Right lobe of liver (tissue), 4 donors: ENCODE measurements at regions not wholly inside any gene's neighbourhood (a gene's known extent, or its start where the extent isn't known, plus 50 kb on each side); places are given as distances from the start of the nearest gene placed in this dataset.

Source experiments
- CTCF ChIP-seq, 4 donors: fragments of 200-600 bp in 3 of 4; fragments of 450-650 bp in 1 of 4; IDR thresholded peaks; one replicate each; pipeline versions ENCODE4 v1.5.1 to v1.8.0; 2016 to 2022; ENCODE audit warnings: antibody characterized with exemption in 4 of 4, mild to moderate bottlenecking in 2 of 4
- POLR2A ChIP-seq: fragments of 450-650 bp; IDR thresholded peaks from one replicate; pipeline ENCODE4 v1.6.1; 2017; ENCODE audit warnings: antibody characterized with exemption, mild to moderate bottlenecking
- donor health status: DM: no; HTN: no; CAD: no.
- donor health status: DM: no; HTN: no; CAD: no.
- donor health status: DM: no; HTN: yes; CAD: no.

- no peak for TF ChIP-seq CTCF (IDR thresholded peaks at IDR 0.05)
- TF ChIP-seq POLR2A, result no peak
Measured at GRCh38 chr12:13880613-13881012, 100.8 kb downstream of the GRIN2B start.
